ENCODE measurements at regions not wholly inside any gene's neighbourhood (a gene's known extent, or its start where the extent isn't known, plus 50 kb on each side); places are given as distances from the start of the nearest gene placed in this dataset.

DNA sequence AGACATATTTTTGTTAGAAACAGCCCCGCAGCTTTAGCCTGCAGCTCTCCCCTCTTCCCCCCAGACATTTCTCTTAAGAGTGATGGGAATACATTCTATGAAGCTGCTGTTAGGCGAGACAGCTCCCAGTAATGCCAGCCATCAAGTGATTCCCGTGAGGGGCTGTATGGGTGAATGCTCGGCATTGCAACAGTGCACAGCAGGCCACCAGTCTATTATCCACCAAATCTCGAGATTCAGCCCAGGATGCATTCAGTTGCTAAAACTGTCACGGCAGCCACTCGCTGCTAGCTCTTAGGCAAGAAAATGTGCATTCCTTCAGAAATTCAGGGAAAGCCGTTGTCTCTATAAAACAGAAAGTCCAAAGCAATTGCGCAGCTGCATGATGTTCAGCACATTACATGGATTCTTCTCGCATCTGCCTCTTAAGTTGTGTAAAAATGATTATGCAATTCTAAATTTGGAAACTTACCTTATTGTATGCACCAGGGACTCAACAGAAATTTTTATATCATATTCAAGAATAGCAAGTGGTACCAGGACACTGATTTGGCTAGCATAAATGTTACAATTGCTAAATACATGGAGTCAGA is 211.3 kb upstream of the ARL4C start:
- TF ChIP-seq, protein P1, sequence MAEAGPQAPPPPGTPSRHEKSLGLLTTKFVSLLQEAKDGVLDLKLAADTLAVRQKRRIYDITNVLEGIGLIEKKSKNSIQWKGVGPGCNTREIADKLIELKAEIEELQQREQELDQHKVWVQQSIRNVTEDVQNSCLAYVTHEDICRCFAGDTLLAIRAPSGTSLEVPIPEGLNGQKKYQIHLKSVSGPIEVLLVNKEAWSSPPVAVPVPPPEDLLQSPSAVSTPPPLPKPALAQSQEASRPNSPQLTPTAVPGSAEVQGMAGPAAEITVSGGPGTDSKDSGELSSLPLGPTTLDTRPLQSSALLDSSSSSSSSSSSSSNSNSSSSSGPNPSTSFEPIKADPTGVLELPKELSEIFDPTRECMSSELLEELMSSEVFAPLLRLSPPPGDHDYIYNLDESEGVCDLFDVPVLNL (IDR thresholded peaks at IDR 0.05; ENCODE audit: low read depth, low read length): no peak
- TF ChIP-seq, protein P2, sequence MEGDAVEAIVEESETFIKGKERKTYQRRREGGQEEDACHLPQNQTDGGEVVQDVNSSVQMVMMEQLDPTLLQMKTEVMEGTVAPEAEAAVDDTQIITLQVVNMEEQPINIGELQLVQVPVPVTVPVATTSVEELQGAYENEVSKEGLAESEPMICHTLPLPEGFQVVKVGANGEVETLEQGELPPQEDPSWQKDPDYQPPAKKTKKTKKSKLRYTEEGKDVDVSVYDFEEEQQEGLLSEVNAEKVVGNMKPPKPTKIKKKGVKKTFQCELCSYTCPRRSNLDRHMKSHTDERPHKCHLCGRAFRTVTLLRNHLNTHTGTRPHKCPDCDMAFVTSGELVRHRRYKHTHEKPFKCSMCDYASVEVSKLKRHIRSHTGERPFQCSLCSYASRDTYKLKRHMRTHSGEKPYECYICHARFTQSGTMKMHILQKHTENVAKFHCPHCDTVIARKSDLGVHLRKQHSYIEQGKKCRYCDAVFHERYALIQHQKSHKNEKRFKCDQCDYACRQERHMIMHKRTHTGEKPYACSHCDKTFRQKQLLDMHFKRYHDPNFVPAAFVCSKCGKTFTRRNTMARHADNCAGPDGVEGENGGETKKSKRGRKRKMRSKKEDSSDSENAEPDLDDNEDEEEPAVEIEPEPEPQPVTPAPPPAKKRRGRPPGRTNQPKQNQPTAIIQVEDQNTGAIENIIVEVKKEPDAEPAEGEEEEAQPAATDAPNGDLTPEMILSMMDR (IDR thresholded peaks at IDR 0.05 in 2 of 3, conservative IDR thresholded peaks at IDR 0.05 in 1 of 3; ENCODE audit: control insufficient read depth in 2 of 3, extremely low read depth in 1 of 3, insufficient read depth in 1 of 3, low read depth in 3 of 3, low read length in 3 of 3): no peak
- TF ChIP-seq EGR1 (IDR thresholded peaks at IDR 0.05; ENCODE audit: borderline replicate concordance in 1 of 2, low read depth in 2 of 2, low read length in 2 of 2) (no peak), RAD21 (IDR thresholded peaks at IDR 0.05; ENCODE audit: insufficient read depth, low read depth, low read length) (no peak), SRF (IDR thresholded peaks at IDR 0.05; ENCODE audit: low read depth in 2 of 2, low read length in 2 of 2) (no peak), EP300 (IDR thresholded peaks at IDR 0.05; ENCODE audit: borderline replicate concordance in 1 of 2, control insufficient read depth in 1 of 2, low read depth in 2 of 2, low read length in 2 of 2) (no peak)
